Left kidney (tissue), 1 donor: ENCODE measurements at regions not wholly inside any gene's neighbourhood (a gene's known extent, or its start where the extent isn't known, plus 50 kb on each side); places are given as distances from the start of the nearest gene placed in this dataset.
"Not testable (repeated sequence)": the region's sequence is repeated elsewhere in the genome, so short reads cannot be mapped to it uniquely, and the experiment has no call there.

Experiments
- DNase-seq: peaks from one replicate; pipeline ENCODE4 v3.0.0-alpha.2; 2013

DNA sequence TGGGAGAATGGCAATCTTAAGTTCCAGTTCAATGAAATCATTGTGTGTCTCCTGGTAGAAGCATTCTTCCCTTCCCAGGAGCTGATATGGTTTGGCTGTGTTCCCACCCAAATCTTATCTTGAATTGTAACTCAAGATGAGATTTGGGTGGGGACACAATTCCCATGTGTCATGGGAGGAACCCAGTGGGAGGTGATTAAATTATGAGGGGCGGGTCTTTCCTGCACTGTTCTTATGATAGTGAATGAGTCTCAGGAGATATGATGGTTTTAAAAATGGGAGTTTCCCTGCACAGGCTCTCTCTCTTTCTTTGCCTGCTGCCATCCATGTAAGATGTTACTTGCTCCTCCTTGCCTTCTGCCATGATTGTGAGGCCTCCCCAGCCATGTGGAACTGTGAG, 108.3 kb upstream of the RUNX1 start:
- DNase-seq = not testable (repeated sequence)

DNA sequence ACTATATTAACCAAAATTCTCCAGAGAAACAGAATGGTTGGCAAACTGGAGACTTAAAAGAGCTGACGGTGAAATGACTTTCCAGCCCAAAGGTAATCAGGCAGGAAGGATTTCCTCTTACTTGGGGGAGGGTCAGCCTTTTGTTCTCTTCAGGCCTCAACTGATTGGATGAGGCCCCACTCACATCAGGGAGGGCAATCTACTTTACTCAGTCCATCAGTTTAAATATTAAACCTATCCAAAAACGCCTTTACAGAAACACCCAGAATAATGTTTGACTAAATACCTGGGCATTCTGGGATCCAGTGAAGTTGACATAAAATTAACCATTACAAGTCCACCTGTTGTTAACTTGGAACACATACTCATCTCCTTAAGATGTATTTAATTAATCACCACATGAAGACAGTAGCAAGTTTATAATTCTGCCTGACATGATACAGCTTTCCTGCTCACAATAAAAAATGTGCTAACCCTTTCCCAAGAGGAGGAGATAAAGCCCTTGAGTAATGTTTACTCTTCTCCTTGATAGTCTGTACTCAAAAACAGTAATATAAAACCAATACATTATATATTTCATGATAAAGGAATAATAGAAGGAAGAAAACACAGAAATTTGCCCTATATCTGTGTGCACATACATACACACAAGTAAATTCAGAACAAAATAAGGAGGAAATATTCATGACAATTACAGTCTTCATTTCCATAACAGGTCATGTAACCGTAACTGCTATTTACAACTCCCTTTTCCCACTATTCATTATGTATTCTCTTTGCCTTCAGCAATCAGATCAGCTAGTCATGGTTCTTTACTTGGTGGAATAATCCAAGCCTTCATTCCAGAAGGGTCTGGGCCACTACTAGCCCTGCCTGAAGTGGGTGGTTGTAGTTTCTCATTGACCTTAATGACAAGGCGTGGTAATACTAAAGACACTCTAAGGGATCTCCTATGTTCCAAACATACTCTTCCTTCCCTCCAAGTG, 107.5 kb upstream of the RUNX1 start:
- DNase-seq = no peak

DNA sequence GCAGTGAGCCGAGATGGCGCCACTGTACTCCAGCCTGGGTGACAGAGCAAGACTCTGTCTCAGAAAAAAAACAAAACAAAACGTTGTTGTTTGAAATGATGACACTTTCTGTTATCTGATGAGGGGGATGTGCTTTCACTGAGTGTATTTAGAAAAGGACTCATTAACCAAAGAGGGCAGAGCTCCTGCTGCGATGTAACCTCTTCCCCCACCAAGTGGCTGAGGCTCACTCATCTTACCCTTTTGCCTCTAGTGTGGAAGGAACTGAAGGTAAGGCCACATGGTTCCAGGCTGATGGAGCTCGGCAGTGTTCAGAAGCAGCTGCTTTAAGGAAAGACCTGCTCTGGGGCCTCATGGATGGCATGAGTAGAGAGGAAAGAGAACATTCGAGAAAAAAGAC, 105.7 kb upstream of the RUNX1 start:
- no peak for DNase-seq

DNA sequence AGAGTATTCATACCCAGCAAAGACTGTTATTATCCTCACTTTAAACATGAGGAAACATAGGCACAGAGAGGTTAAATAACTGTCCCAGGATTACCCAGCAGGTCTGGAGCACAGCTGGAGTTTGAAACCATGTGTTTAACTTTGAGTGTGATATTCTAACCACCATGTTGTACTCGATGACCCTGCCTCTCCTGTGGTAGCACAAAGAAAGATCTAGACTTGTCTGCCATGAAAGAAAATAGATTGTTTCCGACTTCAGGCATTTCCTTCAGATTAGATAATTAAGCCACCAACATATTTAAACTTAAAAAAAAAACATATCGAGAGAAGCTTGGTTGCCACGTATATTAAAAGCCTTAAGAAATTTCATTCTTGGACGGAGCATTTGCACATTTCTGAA, 104.6 kb upstream of the RUNX1 start:
- DNase-seq = no peak

DNA sequence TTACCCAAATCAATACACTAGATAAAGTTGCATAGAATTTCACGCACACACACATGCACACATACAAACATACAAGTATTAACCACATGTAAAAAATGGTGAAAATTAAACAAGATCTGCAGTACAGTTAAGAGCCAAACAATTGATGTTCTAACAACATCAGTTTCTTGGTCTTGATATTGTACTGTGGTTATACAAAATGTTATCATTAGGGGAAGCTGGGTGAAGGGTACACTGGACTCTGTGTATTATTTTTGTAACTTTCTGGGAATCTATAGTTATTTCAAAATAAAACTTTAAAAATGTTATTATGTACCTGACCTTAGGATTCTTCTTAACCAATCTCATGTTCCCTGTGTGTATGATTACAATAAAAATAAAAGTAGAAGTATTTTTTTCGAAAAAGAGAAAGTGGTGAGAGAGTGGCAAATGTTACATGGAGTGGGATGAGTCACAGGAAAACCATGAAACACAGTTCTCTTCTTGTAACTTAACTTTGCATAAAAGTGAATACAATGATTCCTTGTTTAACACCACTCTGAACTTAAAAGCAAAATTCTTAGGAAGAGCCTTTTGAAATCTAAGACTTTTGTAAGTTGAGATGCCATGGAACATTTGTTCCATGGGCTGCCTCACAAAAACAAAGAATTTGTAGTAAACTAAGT, 101.6 kb upstream of the RUNX1 start:
- DNase-seq = no peak

DNA sequence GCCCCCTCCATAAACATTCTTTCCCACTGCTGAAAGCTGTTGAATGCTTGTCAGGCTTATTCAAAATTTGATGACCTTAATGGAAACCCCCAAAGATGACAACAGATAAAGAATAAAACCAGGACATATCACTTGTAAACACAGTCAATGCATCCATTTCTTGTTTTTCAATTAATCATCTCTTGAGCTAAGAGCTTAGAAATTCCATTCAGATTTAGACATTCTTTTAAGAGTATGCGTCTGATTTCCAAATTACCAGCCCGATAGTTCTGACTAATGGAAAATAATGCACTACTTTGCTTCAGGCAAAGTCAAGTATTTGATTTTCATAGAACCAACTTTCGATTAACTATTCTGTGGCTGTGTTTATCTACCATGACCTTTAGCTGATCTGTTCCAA, 100.6 kb upstream of the RUNX1 start:
- DNase-seq = no peak

DNA sequence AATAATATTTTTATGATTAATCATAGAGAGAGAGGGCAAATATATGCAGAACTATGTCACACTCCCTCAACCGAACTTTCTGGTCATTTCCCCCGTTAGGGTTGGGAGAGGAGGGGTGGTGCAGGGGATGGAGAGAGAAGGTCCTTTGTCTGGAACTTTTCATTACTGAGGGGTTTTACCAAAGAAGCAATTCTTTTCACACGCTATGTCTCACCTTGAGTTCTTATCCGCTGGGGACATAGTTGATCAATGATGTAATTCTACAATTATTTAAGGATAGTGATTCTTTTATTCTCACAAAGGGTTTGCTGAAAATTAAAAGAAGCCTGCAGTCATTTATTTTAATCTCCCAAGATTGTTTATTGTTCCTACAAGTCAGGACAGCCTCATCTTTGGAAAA, 98.3 kb upstream of the RUNX1 start:
- no peak for DNase-seq

DNA sequence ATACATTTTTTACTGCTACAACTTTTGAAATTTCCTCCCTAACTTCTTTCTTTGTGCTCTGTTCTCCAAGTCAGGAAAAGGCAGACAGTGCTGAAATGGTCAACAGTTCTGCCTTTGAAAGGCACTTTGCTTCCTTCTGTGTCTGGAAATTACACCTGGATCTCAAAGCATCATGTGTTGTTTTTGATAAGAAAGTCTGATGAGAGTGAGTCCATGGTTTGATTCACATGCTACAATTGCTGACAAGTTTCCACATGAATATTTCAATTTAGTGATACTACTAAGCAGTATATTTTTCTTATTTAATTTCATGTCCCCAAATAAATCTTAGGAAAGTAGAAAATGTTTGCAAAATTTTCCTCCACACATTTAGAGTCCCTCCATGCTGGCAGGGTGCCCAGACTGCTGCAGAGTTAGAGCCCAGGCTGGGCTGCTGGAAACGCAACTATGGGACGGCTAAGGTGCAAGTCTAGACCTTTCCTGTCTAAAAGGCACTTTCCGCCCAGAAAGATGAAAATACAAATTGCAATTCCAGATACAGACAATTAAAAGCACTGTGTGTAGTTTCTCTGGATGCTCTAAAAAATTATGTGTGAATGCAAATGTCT, 96.6 kb upstream of the RUNX1 start:
- no peak for DNase-seq

DNA sequence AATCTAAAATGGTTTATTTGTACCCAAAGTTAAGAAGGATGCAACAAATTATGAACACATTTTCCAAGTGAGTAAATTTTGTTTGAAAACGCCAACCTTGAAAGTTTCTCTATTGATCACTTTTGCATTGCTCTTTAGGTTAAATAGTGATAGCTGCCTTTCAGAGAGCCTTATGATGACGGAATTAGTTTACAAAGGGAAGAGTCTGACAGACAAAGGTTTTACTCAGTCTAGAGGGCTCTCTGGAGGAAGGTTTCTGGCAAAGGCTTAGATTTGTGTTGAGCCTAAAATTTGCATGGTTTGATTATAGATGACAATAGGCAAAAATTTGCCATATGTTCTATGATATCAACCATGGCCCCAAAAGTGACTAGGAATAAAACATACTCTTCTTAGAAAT, 95.9 kb upstream of the RUNX1 start:
- no peak for DNase-seq

DNA sequence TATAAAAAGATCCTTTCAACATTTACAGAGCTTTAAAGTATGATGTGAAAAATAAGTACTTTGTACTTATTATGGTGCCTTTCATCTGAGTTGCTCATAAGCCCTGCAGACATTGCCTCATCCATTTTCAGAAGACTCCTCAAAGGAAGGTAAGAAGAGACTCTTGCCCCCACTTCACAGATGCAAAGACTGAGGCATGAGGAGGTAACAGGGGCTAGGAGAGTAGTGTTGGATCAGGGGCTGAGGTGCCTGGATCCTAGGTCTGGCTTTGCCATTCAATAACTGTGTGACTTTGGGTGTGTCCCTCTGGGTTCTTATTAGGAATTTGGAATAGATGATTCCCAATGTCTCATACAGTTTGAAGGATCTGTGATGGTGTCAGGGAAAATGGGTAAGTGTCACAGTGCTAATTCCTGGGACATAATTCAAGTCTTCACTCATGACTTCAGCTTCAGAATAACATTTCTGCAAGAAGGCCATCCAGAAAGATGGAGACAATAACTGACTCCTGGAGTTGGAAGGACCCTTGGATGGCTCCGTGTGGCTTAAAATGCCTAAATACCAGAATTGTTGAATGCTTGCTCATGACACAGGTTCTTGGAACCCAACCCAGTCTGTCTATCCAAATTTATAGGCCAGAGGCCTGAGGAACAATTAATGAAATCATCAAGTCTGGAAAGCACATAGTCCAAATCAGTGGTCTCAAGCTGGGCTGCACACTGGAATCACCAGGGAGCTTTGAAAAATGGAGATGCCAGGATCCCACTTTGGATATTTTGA, 93.1 kb upstream of the RUNX1 start:
- no peak for DNase-seq

DNA sequence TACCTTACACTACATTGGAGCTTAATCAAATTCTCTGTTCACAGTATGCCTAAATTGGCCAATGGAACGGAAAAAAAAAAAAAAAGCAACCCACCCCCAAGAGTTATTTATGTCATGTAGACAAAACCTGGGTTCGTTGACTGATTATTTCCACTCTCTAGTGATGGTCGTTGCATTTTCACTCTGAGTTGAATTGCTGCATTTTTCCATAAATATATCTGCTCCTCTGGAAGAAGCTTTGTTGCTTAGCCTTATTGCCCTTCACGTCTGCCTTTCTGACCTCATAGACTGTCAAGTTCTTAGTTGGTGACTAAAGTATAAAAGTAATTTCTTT, 90.2 kb upstream of the RUNX1 start:
- no peak for DNase-seq

DNA sequence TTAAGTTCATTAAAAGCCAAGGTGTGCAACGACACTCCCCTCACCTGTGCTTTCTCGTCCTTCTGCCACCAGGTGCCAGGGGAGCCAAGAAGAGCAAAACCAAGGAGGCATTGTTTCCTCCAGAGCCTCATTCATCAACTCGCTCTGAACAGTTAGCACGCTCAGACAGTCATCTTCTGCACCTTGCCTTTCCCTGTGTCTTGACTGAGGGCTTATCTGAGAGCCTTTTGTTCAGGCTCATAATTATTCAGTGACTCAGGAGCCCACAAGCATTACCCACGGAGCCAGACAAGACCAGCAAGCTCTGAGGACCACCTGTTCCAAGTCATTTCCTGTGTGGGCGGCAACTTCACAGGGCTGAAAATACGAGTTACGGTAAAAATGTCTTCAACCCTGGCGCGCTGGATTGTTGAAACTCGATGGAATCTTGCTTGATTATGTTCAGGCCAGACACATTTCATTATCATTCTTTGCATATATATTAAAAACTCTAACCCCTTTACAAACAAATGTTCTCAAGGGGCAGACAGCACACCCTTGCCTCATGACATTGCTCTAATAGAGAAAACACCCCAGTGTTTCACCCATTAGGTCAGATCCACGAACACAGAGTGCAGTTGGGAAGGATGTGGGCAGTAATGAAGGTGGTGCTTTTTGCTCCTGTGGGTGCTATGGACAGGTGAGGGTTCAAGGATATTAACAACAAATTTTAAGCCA, 89.7 kb upstream of the RUNX1 start:
- no peak for DNase-seq

DNA sequence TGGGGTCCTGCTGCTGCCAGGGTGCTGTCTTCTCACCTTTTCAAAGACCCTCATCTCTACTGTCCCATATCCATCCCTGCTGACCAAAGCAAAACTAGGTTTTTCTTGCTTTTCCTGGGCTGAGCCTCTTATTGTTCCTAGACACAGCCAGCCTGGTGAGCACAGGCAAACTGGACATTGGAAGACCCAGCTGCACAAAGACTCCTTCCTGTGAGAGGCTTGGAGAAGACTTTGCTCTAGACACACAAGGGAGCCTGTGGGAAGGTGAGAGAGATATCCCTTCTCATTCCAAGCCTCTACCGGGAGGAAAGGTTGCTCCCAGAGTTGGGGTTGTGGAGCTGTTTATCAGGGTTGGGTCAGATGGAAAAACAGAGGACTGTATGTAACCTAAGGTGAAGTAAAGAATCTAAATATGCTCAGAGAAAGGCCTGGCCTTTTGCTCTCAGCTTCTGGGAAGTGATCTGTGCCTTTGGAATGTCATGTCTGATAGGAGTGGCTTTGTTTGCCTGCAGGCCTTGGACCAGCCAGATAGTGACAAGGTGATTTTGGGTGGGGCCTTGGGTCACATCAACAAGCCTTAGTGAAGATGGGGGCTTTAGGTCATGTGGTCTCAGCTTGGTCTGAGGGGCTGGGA, 87.6 kb upstream of the RUNX1 start:
- DNase-seq = no peak

DNA sequence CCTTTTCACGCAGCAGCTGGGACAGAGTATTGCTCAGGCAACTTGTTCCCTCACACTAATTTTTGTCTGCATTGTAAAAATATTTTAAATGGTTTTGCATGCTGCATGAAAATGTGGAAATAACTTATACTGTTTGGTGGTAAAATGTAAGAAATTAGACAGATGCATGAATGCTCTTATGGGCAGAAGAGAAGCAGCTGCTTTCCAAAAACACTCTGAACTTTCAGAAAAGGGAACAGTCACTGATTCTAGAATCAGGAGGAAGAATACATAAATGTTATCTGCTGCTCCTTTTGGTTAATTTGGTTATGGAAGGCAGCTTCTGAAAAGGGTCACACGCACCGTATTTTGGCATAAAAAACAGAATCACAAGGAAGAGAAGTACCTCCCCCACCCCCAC, 87.0 kb upstream of the RUNX1 start:
- DNase-seq = no peak

DNA sequence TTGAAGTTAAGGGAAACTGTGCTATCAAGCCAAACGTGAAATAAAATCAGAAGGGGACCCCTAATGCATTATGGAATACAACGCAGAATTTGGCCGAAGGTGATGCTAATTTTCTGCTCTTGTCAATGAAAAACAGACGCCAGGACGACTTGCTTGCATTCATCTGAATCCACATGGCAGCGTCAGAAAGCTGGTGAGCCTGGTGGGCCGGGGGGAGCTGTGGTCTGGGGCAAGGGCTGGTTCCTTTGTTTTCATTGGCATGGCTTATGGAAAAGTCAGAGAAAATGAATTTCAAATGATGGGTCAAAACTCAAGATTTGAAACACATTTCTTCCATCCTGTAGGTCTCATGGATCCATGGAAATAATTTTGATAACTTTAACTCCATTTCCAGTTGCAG, 86.4 kb upstream of the RUNX1 start:
- no peak for DNase-seq

DNA sequence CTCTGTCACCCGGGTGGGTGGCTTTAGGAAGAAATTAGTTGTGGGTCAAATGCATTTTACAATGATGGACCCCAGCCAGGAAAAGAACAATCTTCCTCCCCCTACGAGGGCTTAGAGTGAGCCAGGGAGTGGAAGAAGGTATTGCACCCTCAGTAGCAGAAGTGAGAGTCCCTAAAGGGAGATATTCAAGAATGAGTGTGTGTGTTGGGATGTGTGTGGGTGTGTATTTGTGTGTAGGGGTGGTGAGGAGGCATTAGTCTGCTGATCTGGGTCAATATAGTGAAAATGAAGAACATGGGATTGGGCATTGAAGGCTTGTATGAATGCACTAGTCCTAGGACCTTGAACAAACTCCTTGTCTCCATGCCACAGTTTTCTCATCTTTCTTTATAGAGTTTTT, 85.2 kb upstream of the RUNX1 start:
- DNase-seq = no peak

DNA sequence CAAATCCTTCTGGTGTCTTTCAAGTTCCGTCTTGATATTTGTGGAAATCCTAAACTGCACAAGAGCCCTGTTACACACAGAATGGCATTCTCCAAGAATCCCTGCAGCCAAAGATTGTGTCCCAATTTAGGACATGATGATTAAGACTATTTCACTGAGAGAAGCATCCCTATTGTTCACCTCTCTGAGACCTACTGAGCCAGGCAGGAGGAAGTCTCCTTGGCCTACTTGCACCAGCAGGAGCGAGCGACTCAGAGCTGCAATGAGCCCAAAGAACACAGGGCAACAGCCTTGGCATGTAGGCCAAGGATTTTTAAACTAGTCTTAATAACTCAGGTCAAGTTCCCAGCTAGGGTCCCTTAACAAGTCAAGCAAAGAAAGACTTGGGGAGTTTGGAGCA, 79.4 kb upstream of the RUNX1 start:
- no peak for DNase-seq

DNA sequence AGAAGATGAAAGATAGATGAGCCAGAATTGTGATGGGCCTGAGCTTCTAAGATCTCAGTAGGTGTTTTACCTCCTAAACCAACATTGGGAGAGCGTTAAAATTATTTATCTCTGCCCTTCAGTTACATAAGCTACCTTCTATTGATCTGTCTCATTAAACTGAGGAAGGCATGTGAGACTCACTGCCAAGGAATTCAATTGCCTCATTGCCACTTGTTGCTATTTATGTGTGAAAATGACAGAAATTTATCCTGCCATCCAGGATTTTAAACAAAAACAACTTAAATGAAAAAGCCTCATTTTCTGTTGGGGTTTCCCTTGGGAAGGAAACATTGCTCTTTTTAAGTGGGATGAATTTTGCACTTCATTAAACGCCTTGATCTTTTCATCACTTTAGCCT, 78.7 kb upstream of the RUNX1 start:
- DNase-seq = no peak

DNA sequence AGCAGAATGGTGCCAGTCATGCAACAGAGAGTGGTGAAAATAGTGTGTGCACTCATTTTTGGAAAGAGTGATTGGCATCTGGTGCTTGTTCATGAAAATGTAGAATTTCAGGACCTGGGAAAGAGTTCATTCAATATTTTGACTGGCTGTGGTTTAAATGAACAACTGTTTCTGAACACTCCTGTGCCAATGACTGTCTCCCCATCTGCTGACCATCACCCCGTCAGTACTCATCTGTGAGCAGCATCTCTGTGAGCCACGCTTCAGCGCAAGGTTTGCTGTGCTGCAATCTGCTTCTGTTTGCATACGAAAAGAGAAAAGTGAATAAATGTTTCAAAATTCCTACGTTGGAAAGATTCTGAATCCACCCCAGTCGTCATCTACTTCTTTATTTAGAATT, 77.9 kb upstream of the RUNX1 start:
- no peak for DNase-seq

DNA sequence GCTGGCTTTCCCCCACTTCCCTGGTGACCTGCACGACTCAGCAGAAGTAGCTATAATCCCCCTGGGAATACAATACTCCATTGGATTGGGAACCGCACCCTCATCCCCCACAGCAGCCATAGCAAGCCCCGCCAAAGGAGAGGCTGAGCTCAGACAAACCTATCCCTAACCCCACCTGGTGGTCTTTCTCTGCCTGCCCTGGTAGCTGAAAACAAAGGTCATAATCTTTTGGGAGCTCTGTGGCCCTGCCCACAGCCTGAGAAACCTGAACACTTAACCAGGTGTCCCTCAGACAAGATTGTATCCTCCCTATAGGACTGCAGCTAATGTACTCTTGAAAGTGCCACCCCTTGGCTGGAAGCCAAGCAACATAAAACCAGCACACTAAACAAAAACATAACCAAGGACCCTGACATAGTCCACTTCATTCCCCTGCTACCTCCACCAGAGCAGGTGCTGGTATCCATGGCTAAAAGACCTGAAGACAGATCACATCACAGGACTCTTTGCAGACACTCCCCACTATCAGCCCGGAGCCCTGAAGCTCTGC, 71.6 kb upstream of the RUNX1 start:
- peak; percentile 33 for DNase-seq

DNA sequence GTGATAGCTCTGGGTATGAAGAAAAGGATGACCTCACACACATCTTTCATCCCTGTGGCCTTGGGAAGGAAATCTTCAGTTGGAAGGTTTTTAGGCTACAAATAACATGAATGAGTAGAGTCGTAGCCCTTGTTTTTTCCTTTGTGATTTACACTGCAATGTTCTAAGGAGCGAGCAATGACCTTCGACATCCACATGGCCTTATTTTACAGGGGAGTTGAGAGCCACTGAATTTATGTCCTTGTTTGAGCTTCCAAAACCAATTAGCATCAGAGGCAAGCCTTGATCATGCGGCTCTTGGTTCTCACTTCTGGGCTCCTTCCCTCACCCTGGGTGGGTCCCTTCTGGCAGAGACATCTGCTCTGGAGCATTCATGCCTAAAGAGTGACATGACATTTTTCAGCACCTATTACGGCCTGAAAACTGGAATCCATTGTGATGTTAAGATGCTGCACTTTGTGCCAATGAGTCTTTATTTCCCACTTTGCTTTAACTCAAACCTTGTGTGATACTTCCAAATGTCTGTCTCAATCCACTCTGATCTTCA, 70.5 kb upstream of the RUNX1 start:
- DNase-seq = peak; percentile 18
